ENCODE measurements at regions not wholly inside any gene's neighbourhood (a gene's known extent, or its start where the extent isn't known, plus 50 kb on each side); places are given as distances from the start of the nearest gene placed in this dataset.
"Not testable (repeated sequence)": the region's sequence is repeated elsewhere in the genome, so short reads cannot be mapped to it uniquely, and the experiment has no call there.

DNA sequence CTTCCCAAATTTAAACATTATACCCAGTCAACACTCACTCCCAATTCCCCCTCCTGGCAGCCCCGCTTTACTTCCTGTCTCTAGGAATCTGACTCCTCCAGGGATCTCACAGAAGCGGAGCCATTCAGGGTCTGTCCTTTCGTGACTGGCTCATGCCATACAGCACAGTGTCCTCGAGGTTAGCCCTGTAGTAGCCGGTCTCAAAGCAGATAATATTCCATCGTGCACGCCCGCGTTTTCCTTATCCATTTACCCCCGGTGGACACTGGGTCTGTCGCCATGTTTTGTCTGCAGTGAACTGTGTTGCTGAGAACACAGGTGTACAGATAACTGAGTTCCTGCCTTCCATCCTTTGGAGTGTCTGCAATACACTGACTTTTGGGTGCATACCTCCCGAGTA, 95.3 kb downstream of the TTLL2 start:
- Histone ChIP-seq H3K4me1 (ENCODE audit: low read depth) (no peaks in the 10 kb centered on the region), H3K27me3 (no peaks in the 10 kb centered on the region), H3K36me3 (no peaks in the 10 kb centered on the region), H3K4me3 (no peak overlapping the region), H3K27ac (no peak overlapping the region), H3K9me3 (ENCODE audit: low read depth) (no peaks in the 10 kb centered on the region)
- no peak for DNase-seq (ENCODE audit: low read depth in 1 of 2, low spot score in 1 of 2)
- TF ChIP-seq CTCF (IDR thresholded peaks at IDR 0.05; ENCODE audit: low read depth, low read length), result no peak

GRCh38 chr6:167420858-167421766, 96.2 kb downstream of the TTLL2 start:
- no peak for TF ChIP-seq CTCF (IDR thresholded peaks at IDR 0.05; ENCODE audit: low read depth, low read length)
- no peak overlapping the region for H3K27ac ChIP-seq
- H3K4me3 ChIP-seq, result no peak overlapping the region
- H3K4me1 ChIP-seq (ENCODE audit: low read depth), result no peaks in the 10 kb centered on the region
- no peaks in the 10 kb centered on the region for H3K27me3 ChIP-seq
- H3K36me3 ChIP-seq, result no peaks in the 10 kb centered on the region
- no peaks in the 10 kb centered on the region for H3K9me3 ChIP-seq (ENCODE audit: low read depth)
- DNase-seq (ENCODE audit: low read depth in 1 of 2, low spot score in 1 of 2), result no peak

- H3K27me3 ChIP-seq; H3K27ac ChIP-seq; H3K36me3 ChIP-seq; H3K4me3 ChIP-seq; H3K4me1 ChIP-seq (ENCODE audit: low read depth); DNase-seq (ENCODE audit: low read depth in 1 of 2, low spot score in 1 of 2); H3K9me3 ChIP-seq (ENCODE audit: low read depth): not testable (repeated sequence)
Measured at GRCh38 chr6:167421944-167422343, 97.1 kb downstream of the TTLL2 start.

GRCh38 chr6:167422934-167423333, 98.0 kb downstream of the TTLL2 start:
- Histone ChIP-seq H3K4me3 (no peak overlapping the region), H3K27me3 (no peaks in the 10 kb centered on the region), H3K27ac (no peak overlapping the region), H3K4me1 (ENCODE audit: low read depth) (no peaks in the 10 kb centered on the region), H3K9me3 (ENCODE audit: low read depth) (no peaks in the 10 kb centered on the region), H3K36me3 (no peaks in the 10 kb centered on the region)
- no peak for TF ChIP-seq CTCF (IDR thresholded peaks at IDR 0.05; ENCODE audit: low read depth, low read length)
- DNase-seq (ENCODE audit: low read depth in 1 of 2, low spot score in 1 of 2), result no peak

GRCh38 chr6:167424060-167424673, 99.3 kb downstream of the TTLL2 start:
- H3K36me3 ChIP-seq, result no peaks in the 10 kb centered on the region
- DNase-seq (ENCODE audit: low read depth in 1 of 2, low spot score in 1 of 2), result no peak
- H3K4me3 ChIP-seq, result no peak overlapping the region
- no peaks in the 10 kb centered on the region for H3K27me3 ChIP-seq
- H3K27ac ChIP-seq, result no peak overlapping the region
- no peaks in the 10 kb centered on the region for H3K4me1 ChIP-seq (ENCODE audit: low read depth)
- no peak for TF ChIP-seq CTCF (IDR thresholded peaks at IDR 0.05; ENCODE audit: low read depth, low read length)
- no peaks in the 10 kb centered on the region for H3K9me3 ChIP-seq (ENCODE audit: low read depth)

DNA sequence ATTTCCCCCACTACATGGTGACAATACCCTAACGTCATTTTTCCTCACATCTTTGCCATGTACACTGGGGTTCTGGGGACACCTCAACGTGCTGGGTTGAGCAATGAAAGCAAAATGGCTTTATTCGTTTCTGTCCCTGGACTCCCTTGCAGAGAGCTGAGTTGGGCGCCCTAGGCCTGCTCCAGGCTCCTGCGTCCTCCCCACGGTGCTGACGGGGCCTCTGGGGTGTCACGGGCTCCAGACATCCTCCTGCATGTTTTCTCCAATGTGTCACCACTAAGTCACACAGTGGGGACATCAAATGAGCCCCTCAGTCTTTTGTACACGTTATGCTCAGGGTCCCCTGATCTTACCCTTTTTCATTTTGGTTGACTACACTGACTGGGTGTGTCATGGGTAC, 99.8 kb downstream of the TTLL2 start:
- Histone ChIP-seq H3K27me3 (no peaks in the 10 kb centered on the region), H3K36me3 (no peaks in the 10 kb centered on the region), H3K9me3 (ENCODE audit: low read depth) (no peaks in the 10 kb centered on the region), H3K27ac (no peak overlapping the region), H3K4me3 (no peak overlapping the region), H3K4me1 (ENCODE audit: low read depth) (no peaks in the 10 kb centered on the region)
- DNase-seq (ENCODE audit: low read depth in 1 of 2, low spot score in 1 of 2), result no peak
- TF ChIP-seq CTCF (IDR thresholded peaks at IDR 0.05; ENCODE audit: low read depth, low read length), result no peak

All from cardiac muscle cell (in vitro differentiated cells and primary cell).